ENCODE measurements at regions not wholly inside any gene's neighbourhood (a gene's known extent, or its start where the extent isn't known, plus 50 kb on each side); places are given as distances from the start of the nearest gene placed in this dataset.
"Not testable (repeated sequence)": the region's sequence is repeated elsewhere in the genome, so short reads cannot be mapped to it uniquely, and the experiment has no call there.

DNA sequence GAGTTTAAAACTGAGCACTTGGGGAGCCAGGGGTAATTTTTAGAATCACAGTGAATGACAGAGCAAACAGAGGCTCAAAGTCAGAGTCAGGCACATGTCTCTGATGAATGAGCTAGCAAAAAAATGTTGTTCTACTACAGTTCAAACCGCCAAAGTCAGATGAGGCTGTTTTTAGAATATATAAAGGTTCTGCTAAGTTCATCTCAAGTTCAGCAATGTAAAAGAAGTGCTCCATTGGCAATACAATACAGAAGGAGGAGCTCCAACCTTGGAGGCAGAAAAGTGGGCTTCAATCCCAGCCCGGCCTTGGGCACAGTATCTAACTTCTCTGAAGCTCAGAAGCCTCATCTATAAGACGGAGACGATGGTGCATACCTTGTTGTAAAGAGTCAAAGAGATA lies 70.1 kb upstream of the IPO5 start:
- H3K9me3 ChIP-seq, result no peaks in the 10 kb centered on the region
- H3K4me1 ChIP-seq (ENCODE audit: low read depth), result no peaks in the 10 kb centered on the region
- intact Hi-C loops (cut with DNase I, micrococcal nuclease), result no loop called here
- H3K36me3 ChIP-seq (ENCODE audit: low read depth), result no peaks in the 10 kb centered on the region
- TF ChIP-seq, protein P1, sequence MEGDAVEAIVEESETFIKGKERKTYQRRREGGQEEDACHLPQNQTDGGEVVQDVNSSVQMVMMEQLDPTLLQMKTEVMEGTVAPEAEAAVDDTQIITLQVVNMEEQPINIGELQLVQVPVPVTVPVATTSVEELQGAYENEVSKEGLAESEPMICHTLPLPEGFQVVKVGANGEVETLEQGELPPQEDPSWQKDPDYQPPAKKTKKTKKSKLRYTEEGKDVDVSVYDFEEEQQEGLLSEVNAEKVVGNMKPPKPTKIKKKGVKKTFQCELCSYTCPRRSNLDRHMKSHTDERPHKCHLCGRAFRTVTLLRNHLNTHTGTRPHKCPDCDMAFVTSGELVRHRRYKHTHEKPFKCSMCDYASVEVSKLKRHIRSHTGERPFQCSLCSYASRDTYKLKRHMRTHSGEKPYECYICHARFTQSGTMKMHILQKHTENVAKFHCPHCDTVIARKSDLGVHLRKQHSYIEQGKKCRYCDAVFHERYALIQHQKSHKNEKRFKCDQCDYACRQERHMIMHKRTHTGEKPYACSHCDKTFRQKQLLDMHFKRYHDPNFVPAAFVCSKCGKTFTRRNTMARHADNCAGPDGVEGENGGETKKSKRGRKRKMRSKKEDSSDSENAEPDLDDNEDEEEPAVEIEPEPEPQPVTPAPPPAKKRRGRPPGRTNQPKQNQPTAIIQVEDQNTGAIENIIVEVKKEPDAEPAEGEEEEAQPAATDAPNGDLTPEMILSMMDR (IDR thresholded peaks at IDR 0.05), result no peak
- no peak overlapping the region for H3K4me3 ChIP-seq
- no peak for ATAC-seq
- DNase-seq, result no peak

DNA sequence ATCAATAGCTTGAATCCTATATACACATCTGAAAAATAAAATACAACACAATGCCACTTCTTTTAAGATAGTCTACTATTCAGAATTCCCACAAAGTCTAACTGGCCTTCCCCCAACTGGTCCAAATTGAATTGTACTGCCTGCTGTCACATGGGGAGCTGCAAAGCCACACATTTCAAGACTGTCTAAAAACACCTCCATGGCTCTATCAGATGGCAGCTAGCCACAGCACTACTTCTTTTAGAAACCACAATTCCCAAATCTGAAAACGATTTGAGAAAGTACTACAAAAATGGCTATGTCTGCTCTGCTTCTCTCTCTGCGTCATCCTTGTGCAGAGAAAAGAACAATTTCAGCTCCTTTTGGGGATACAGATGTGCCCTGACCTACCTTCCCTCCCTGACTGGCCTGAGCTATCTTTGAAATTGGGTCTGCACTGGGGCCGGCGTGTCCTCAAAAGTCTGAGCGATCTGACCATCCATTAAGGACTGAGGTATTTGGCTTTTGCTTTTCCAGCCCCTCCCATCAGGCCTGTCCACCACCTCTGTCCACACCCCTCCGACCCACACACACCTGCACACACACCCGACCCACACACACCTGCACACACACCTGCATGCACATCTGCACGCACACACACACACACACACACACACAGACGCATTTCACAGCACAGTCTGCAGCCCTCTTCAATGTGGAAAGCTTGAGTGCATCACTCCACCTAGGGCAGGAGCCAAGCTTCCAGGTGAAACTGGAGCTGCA lies 68.6 kb upstream of the IPO5 start:
- DNase-seq, result no peak
- Histone ChIP-seq H3K4me3 (no peak overlapping the region), H3K9me3 (no peaks in the 10 kb centered on the region), H3K36me3 (ENCODE audit: low read depth) (no peaks in the 10 kb centered on the region), H3K4me1 (ENCODE audit: low read depth) (no peaks in the 10 kb centered on the region)
- intact Hi-C loops (cut with DNase I, micrococcal nuclease), result no loop called here
- ATAC-seq, result no peak
- TF ChIP-seq, protein P1 (IDR thresholded peaks at IDR 0.05), result no peak

DNA sequence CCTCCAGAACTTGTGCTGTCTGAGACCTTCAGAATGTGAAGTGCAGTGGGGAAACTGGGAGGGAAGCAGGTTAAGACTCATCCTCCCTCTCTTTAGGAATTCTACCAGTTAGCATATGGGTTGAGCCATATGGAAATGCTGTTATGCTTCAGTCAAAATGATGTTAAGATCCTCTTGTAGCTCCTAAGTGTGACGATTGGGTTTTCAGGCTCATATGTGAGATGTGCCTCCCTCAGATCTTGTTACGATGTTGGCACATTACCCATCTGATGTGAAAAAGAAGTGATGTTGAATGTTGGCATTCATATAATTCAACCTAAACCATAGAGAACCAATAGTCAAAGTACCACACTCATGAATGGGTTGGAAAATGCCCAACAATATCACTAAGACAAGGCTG lies 67.8 kb upstream of the IPO5 start:
- H3K9me3 ChIP-seq, result no peaks in the 10 kb centered on the region
- TF ChIP-seq, protein P1 (IDR thresholded peaks at IDR 0.05), result no peak
- H3K4me1 ChIP-seq (ENCODE audit: low read depth), result no peaks in the 10 kb centered on the region
- no peaks in the 10 kb centered on the region for H3K36me3 ChIP-seq (ENCODE audit: low read depth)
- no peak overlapping the region for H3K4me3 ChIP-seq
- ATAC-seq, result no peak
- intact Hi-C loops (cut with DNase I, micrococcal nuclease), result no loop called here
- DNase-seq, result no peak

DNA sequence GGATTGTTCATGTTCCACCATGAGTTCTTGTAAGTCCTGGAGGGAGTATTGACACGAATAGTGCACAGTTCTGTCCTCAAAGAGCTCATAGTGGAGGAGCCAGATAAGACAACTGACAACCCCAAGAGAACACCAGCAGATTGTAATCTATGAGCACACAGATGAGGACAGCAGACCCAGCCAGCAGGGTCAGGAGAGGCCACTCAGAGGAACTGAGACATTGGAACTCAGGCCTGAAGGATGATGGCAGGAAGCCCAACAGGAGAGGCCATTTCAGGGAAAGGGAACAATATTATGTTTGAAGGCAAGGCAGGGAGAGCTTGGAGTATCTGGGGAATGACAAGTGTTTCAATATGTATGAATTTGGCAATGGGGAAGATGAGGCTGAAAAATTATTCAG lies 63.7 kb upstream of the IPO5 start:
- TF ChIP-seq, protein P1 (IDR thresholded peaks at IDR 0.05), result no peak
- no peak for ATAC-seq

DNA sequence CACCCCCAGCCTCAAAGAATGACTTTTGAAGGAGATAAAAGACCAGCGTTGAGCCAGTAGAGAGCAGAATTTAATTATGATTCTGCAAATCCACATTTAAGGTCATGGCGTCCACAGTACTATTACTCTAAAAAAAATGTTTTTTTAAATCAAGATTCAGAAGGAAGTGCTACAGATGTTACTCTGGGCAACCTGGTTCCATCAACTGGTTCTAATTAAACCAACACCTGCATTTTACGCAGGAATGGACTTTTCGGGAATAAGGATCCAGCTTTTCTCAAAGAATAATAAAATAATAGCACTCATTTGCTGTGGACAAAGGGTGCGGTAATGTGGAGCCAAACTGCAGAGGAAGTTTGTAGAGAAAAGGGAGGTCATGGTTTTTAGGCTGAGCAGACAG lies 62.9 kb upstream of the IPO5 start:
- TF ChIP-seq, protein P1 (IDR thresholded peaks at IDR 0.05), result no peak
- H3K4me3 ChIP-seq, result no peak overlapping the region
- H3K9me3 ChIP-seq, result no peaks in the 10 kb centered on the region
- H3K4me1 ChIP-seq (ENCODE audit: low read depth), result no peaks in the 10 kb centered on the region
- intact Hi-C loops (cut with DNase I, micrococcal nuclease), result no loop called here
- ATAC-seq (no peak), DNase-seq (no peak)
- no peaks in the 10 kb centered on the region for H3K36me3 ChIP-seq (ENCODE audit: low read depth)

More for the DNA sequence above, 63.7 kb upstream of the IPO5 start:
- no peak overlapping the region for H3K4me3 ChIP-seq
- intact Hi-C loops (cut with DNase I, micrococcal nuclease), result no loop called here
- DNase-seq, result no peak
- H3K4me1 ChIP-seq (ENCODE audit: low read depth), result no peaks in the 10 kb centered on the region
- no peaks in the 10 kb centered on the region for H3K9me3 ChIP-seq
- H3K36me3 ChIP-seq (ENCODE audit: low read depth), result no peaks in the 10 kb centered on the region

DNA sequence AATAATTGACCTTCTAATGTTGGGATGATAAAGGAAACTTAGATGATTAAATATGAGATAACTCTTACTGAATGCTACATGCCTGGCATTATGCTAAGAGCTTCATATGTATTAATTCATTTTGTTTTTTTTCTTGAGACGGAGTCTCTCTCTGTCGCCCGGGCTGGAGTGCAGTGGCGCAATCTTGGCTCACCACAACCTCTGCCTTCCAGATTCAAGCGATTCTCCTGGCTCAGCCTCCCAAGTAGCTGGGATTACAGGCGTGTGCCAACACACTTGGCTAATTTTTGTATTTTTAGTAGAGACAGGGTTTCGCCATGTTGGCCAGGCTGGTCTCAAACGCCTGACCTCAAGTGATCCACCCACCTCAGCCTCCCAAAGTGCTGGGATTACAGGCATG lies 61.5 kb upstream of the IPO5 start:
- DNase-seq; ATAC-seq; H3K4me3 ChIP-seq; intact Hi-C loops (cut with DNase I, micrococcal nuclease); H3K4me1 ChIP-seq (ENCODE audit: low read depth); H3K9me3 ChIP-seq; H3K36me3 ChIP-seq (ENCODE audit: low read depth): not testable (repeated sequence)

Data from mucosa of descending colon (tissue), 3 donors.